ENCODE measurements at regions not wholly inside any gene's neighbourhood (a gene's known extent, or its start where the extent isn't known, plus 50 kb on each side); places are given as distances from the start of the nearest gene placed in this dataset.

DNA sequence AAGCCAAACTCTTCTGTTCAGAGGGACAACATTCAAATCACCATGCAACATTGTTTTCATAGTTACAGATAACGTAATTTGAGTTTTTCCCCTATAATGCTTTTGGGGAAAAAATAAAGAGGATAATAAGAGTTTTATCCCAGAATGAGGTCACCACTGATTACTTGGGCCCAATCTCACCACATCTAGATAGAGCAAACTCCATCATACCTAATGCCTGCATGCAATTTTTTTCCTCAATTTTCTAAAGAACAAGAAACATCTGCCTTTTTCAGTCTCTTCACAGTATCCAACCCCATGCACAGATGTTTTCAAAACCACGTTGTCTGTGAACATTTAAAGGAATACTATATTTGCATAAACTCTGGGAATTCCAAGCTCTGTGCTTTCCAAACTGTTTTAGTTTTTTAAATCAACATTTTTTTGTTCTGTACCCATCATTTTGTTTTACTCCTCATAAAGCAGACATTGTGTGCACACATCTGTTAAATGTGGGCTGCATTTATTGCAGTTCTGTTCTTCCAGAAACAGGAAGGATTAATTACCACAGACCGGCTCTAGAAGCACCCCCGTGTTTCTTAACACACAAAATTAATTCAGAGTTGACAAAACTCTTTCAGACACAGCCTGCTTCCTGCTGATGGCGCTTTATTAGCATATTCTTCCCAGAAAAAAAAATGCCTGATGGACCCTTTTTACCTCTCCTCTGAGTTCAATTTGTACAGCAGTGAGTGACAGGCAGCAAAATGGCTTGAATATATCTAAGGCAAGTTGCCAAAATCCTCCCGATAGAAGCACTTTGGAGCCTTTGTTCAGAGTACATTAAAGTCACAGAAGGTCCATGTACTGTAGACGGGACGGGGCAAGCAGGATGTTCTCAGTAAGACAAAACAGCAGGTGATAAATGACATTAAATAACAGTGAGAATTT, 1171.9 kb downstream of the EFNB2 start:
- DNase-seq (ENCODE audit: low spot score) = no peak

DNA sequence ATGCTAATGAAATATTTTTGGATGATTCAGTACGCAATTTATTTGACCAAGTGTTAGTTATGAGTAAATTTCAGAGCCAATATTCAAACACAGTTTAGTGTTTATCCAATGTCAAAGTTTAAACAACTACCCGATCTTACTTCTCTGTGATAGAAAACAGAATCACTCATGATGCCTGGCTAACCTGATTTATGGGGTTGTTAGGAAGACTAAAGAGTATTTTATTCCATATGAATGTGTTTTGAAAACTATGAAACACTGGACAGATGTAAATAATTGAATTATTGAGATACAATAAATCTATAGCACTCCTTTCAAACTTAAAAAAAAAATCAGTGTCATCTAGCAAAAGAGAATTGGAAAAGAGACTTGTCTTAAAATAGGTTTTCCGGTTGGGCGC, 1181.8 kb downstream of the EFNB2 start:
- DNase-seq (ENCODE audit: low spot score) = no peak

DNA sequence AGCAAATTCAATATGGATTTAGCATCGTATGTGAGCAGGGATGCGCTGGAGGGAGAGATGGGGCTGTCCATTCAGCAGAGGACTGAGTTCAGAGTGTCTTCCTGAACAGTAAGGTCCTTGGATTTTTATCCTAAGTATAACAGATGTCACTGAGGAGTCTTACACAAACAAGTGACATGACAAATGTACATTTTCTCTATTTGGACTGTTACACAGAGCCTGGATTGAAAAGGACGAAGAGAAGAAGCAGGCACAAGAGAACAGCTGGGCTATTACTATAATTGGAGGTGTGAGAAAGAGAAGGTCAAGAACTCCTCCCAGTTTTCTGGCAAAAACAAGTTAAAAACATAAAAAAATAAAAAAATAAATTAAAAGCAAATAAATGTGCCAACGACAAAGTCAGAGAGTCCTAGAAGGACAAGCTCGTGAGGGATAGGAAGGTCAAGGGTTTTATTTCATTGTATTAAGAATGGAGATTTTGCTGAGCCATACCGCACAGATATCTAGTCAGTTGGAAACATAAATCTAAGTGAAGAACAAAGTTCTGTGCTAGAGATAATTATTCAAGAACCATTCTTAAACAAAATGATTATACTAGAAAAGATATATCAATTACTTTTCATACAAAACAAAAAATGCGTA, 1186.3 kb downstream of the EFNB2 start:
- DNase-seq (ENCODE audit: low spot score) = no peak

DNA sequence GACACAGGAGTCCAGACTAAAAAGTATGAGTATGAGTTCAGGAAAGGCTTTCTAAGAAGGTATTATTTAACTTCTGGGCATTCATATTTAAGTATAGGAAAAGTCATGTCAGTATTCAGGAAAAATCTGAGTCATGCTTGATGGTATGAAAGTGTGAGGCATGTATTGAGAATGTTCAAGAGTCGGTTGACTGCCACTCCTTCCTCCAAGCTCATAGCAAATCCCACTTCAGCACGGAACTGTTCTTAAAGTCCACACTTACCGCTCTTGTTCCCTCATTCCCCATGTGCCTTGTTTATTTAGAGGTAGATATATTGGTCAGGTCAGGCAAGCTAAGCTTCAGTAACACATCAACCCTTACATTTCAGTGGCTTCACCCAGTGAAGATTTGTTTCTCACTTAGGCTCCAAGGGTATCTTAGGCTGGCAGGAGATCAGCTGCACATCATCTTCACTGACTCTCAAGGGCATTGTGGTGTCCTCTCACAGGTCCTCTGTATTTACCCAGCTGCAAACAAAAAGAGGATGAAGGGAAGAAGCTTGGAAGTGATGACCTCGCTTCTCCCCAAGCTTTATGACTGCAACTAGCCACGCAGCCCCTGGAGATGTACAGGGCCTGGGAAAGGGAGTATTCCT, 1189.2 kb downstream of the EFNB2 start:
- DNase-seq (ENCODE audit: low spot score) = peak; percentile 73

DNA sequence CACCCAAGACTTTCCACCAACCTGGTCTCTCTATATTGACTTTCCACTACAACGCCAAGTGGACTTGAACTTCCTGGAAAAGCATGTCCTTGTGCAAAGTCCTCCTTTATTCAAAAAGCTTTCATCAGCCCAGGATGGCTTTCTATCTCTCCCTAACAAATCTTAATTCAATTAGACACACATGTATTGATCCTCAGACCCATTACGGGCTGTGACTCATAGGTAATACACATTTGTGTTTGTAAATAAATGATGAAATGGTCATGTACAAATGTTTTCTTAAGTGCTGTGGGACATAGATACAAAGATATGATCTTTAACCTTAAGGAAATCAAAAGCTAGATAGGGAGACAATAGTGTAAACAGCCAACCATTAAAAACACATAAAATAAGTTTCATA, 1189.7 kb downstream of the EFNB2 start:
- no peak for DNase-seq (ENCODE audit: low spot score)

DNA sequence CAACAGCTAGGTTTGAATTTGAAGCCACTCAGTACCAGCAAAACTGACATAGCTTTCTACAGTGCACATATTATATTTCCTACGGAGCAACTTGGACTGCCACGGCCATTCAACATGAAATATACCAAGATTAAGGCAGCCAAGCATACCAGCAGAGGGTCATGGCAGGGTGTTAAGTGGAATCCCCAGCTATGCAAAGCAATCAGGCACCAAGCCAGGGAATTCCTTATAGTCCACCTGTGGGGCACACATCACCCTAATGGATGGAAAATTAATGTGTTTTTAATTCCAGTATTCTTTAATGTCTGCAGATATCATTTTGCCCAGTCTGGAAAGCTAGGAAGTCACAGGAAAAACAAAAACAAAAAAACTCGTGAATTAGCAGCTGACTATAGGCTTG, 1190.3 kb downstream of the EFNB2 start:
- no peak for DNase-seq (ENCODE audit: low spot score)

DNA sequence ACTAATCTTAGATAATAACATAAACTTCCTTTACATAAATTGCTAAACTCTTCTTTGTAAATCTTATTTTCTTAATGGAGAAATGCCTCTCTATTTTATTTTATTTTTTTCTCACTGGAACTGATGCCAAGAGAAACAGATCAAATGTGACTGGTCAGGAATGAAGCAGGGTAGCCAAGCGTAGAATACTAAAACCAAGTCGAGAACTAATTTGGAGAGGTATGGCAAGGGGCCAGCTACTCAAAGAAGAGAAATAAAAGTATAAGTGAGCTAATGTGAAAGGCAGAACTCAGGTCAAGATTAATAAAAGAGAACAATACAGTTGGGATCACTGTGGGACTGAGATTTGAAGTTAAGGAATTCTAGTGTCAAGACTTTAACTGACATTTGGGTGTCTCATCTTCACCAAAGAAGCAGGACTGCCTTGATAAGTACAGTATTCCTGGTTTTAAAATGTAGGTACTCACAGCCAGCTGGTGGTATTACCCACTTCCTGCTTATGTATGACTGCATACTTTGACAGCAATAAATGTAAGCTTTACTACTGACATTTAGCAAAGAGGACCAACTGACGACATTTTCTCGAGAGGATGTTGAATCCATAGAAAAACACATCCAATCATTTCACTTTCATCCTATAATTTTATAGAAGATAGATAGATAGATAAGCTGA, 1192.2 kb downstream of the EFNB2 start:
- DNase-seq (ENCODE audit: low spot score) = no peak

DNA sequence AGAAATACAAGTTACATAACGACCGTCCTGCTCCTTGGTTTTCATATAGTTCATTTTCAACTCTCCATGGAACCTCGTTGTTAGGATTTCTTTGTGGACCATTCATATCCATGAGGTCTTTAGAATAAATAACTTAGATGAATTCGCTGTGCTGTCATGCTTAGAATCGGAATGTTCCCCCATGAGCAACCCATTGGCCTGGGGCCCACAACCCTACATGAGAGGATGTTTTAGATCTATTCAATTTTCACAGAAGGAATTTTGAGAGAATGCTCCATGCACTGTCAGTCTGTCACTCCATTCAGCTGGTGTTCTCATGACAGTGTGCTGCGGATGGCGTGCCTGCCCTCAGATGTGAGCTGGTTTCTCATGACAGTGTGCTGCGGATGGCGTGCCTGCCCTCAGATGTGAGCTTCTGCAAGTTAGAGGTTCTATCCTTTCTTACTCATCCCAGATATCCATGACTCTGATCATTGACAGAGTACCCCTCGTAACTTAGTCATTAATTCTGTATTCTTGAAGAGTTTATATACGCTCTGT, 1193.1 kb downstream of the EFNB2 start:
- no peak for DNase-seq (ENCODE audit: low spot score)

DNA sequence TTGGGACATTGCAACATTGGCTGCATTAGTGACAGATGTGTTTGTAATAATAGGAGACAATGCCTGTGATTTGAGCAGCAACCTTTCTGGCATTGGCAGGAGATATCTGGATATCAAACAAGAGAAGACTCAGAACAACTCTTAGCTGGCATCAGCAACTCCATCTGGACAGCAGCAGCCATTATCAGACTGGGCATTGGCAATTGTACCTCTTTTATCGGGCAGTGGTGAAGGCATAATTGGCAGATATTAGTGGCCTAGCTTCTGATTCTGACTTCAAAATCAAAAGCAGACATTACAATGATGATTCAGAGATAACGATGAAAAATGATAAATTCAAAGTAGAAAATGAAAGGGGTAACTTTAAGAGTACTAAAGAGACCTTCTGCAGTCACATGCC, 1193.7 kb downstream of the EFNB2 start:
- DNase-seq (ENCODE audit: low spot score) = no peak

DNA sequence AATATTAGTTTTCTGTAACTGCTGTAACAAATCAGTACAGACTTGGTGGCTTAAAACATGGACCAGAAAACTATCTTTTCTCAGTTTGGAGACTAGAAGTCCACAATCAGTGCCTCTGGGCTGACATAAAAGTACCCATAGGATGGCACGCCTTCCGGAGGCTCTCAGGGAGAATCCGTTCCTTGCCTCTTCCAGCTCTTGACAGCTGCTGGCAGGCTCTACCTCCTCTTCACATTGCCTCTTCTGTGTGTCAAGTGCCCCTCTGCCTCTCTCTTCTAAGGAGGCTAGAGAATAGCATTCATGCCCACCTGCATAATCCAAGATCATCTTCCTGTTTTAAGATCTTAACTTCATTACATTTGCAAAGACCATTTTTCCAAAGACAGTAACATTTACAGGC, 1194.2 kb downstream of the EFNB2 start:
- no peak for DNase-seq (ENCODE audit: low spot score)

DNA sequence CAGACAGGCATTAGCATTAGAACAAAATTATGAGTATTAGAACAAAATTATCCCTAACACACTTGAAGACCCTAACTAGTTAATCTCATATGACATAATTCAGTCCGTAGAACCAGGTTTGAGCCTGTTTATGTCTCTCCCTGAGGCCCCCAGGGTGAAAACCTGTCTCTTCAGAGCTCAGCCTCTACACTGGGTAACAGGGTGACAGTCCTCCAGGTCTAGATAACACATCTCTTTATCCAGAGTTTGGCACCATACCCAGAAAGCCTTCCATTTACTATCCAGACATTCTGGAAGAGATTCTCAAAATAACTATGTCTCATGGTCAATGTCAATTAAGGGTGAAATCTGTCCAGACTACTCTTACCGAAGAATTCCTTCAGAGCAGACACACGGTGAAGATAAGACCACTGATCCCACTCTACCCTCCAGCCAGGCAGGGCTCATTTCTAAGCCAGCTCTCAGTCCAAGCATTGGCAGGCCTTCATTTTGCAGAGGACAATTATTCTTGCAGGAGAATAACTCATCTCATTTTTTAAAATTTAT, 1195.3 kb downstream of the EFNB2 start:
- DNase-seq (ENCODE audit: low spot score) = no peak

DNA sequence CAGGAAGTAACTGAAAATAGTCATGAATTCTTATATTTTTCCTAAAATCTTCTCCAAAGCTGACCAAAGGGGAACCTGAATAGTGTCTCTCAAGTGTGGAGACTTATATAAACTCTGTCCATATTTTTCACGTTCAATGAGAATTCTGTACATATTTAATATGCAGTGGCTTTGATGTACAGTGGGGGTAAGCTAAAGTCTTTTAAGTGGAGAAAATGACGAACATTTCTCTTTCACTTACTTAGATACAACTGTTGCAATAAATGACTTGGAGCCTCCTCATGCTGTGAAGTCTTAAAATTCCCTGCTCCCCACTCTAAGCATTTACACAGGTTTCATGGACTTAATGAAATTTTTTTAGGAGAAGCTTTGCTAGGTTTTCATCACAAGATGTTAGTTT, 1196.7 kb downstream of the EFNB2 start:
- no peak for DNase-seq (ENCODE audit: low spot score)

DNA sequence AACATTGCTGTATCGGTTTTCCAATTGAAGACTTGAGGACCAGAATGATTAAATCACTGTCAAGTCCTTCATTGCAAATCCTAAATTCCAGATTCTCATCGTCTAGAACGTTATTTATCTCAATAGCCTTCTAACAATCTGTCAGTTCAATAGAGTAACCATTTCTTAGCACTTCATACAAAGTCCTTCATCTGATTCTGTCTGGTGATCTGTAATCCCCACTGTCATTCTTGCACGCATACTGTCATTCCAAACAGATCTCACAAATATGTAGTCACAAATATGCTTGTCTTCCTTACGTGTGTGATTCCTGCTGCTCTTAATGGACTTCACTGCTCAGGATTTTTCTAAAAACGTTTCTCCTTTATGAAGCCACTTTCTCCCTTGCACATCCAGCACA, 1197.5 kb downstream of the EFNB2 start:
- DNase-seq (ENCODE audit: low spot score) = no peak

DNA sequence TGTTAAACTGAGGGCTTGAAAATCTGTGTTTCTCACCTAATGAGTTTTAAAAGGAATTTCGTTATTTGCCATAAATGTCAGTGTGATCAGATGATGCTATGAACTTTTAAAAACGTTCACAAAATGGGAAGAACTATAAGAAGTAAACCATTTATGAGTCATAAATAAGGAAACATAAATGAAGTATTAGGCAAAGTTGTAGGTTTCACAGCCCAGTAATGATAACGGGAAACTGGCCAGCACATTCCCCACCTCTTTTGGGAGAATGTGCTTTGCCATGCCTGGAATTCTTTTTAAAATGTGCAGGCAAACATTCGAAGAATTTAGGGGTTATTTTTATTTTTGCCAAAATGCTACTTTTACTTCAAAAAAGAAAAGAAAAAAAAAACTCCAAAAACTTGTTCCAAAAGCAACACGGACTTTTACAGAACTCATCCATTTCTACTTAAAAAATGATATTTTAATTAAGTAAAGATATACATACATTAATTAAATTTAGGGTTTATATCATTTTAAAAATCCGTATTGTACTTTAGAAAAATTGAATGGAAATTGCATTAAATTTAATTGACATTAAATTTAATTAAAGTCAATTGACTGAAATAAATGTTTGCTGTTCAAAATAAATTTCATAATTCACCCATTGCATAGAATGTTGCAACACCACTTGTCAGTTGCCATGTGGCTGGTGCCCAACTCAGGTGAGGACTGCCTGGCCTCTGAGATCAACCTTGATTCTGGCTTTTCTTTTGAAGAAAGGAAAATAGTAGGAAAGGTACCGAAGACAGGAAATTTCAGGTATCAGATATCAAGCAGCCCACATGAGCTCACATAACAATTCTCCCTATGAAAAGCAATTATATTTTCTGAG, 1198.5 kb downstream of the EFNB2 start:
- DNase-seq (ENCODE audit: low spot score) = peak; percentile 31

DNA sequence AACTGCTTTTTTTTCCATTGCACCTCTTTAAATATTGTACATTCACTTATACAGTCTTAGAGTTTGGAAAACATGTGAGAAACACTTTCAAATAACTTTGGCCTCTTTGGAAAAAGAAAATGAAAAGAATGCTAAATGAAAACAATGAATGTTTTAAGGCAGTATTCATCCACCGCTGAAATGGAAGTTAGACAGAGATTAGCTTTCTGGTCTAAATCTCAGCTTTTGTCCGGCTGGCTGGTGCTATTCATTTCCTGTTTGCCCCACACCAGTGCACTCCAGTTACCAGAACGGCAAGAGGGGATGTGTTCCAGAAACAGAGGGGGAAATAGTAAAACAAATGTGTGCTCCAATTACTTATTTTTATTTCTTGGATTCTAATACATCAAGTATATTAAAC, 1201.3 kb downstream of the EFNB2 start:
- DNase-seq (ENCODE audit: low spot score) = peak; percentile 72

DNA sequence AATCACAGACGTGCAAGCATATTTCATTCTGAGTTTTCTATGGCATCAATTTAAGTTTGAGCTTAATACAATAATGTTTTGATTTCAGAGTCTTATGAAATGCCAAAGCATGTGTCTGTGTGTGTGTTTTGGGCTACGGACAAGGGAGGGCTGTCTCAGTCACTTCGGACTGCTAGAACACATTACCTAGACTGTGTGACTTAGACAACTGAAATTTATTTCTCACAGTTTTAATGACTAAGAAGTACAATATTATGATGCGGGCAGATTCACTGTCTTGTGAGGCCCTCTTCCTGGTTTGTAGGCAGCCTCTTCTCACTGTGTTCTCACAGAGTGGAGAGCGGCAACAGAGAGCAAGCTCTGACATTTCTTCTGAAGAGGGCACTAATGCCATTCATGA, 1202.0 kb downstream of the EFNB2 start:
- DNase-seq (ENCODE audit: low spot score) = peak; percentile 35

DNA sequence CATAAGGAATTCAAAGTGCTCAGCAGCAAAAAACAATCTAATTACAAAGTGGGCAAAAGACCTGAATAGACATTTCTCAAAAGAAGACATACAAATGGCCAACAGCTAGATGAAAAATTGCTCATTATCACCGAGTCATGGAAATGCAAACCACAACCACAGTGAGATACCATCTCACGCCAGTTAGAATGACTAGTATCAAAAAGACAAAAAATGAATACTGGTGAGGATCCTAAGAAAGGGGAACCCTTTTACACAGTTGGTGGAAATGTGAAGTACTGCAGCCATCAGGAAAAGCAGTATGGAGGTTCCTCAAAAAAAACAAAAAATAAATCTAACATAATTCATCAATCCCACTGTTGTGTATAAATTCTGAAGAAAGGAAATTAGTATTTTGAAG, 1206.1 kb downstream of the EFNB2 start:
- no peak for DNase-seq (ENCODE audit: low spot score)

DNA sequence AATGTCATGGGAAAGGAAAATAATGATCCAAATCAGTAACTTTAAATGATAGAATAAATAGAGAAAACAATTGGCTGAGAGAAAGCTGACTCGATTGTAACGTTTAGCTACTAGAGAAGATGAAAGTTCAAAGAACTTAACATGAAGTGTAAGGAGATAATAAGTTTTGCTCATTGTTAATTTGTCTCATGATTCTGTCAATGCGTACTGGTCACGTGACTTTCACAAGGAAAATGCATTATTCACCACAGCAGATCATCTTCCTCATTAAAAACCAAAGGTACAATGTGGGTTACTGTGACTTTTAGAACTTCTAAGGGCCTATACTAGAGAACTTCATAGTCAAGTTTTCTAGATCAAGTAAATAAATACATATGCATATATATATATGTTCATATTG, 1207.2 kb downstream of the EFNB2 start:
- DNase-seq (ENCODE audit: low spot score) = no peak

DNA sequence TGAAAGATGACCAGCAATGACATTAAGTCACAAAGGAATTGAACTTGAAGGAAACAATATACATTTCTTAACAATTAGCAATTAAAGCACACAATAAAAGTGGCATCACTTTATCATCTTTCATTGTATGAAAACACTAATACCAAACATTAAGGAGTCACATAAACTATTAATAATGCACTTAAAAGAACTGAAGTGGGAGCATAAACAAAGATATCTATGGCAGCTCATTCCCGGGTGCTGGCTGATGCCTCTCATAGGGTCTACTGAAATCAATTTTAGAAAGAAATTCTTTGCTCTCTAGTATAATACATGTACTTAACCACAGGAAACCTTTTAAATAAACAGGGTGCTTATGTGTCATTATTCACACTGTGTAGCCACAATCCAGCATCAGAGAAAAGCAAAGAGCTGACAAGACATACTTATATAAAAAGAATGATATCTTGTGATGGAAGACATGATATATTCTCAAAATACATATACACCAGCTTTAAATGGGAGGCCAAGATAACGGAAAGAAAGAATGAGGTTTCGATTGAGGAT, 1207.8 kb downstream of the EFNB2 start:
- DNase-seq (ENCODE audit: low spot score) = no peak

DNA sequence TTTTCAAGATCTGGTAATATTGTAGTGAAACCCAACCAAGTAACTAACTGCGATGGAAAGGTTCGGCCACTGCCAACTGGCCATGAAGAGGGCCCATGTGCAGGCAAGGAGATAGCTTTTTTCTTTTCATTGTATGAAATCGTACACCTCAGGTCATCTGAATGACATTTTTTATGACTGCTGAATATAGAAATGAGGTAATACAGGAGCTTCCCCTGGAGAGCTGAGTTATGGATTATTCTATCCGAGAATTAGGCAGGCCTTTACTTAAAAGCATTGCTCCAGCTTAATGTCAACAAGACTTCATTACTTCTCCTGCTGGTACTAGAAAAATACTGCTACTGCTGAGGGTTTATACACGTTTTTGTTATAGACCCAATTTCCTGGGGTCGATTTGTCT, 1215.6 kb downstream of the EFNB2 start:
- no peak for DNase-seq (ENCODE audit: low spot score)

DNA sequence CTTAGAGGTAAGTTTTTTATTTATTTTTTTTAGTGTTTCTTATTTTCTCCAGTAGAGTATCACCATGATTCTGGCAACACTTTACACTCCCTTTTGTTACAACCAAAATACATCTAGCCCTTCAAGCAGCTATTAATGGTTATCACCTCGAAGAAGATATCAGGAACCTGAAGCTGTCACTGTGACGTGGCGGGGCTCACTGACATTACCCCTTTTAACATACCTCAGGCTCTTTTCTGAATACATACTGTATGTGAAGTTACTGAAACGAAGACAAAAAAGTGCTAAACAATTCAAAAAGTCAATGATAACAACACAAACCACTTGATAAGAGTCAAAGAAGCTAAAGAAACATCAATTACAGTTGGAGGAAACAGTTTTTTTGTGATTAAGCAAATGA, 1218.7 kb downstream of the EFNB2 start:
- DNase-seq (ENCODE audit: low spot score) = no peak

Measured in AG08395 (cell line).